ENCODE measurements at regions not wholly inside any gene's neighbourhood (a gene's known extent, or its start where the extent isn't known, plus 50 kb on each side); places are given as distances from the start of the nearest gene placed in this dataset.

- H3K4me3 ChIP-seq (ENCODE audit: low read length): no peak overlapping the region
- H3K27me3 ChIP-seq (replicated peaks; ENCODE audit: control insufficient read depth, insufficient read depth, low read length): no peaks in the 10 kb centered on the region
- H3K9me3 ChIP-seq (ENCODE audit: control insufficient read depth, low read length): no peaks in the 10 kb centered on the region
- H3K36me3 ChIP-seq (ENCODE audit: control insufficient read depth, insufficient read depth, low read length, severe bottlenecking): no peaks in the 10 kb centered on the region
- H3K9ac ChIP-seq (ENCODE audit: low read length): no peak overlapping the region
- peaks cover 24% of the 10 kb centered on the region for H3K4me1 ChIP-seq (ENCODE audit: control insufficient read depth, insufficient read depth, low read length)
- DNase-seq (ENCODE audit: low read depth): no peak
Measured at GRCh38 chr13:47474839-47475238, 526.2 kb downstream of the SUCLA2 start.

GRCh38 chr13:47474326-47474725 is 526.7 kb downstream of the SUCLA2 start:
- no peaks in the 10 kb centered on the region for H3K36me3 ChIP-seq (ENCODE audit: control insufficient read depth, insufficient read depth, low read length, severe bottlenecking)
- H3K9ac ChIP-seq (ENCODE audit: low read length): no peak overlapping the region
- H3K9me3 ChIP-seq (ENCODE audit: control insufficient read depth, low read length): no peaks in the 10 kb centered on the region
- H3K4me3 ChIP-seq (ENCODE audit: low read length): no peak overlapping the region
- peaks cover 27% of the 10 kb centered on the region for H3K4me1 ChIP-seq (ENCODE audit: control insufficient read depth, insufficient read depth, low read length)
- H3K27me3 ChIP-seq (replicated peaks; ENCODE audit: control insufficient read depth, insufficient read depth, low read length): no peaks in the 10 kb centered on the region
- no peak for DNase-seq (ENCODE audit: low read depth)

GRCh38 chr13:47472516-47472915 is 528.6 kb downstream of the SUCLA2 start:
- no peak overlapping the region for H3K9ac ChIP-seq (ENCODE audit: low read length)
- H3K9me3 ChIP-seq (ENCODE audit: control insufficient read depth, low read length): peaks cover 2% of the 10 kb centered on the region
- peaks cover 27% of the 10 kb centered on the region for H3K4me1 ChIP-seq (ENCODE audit: control insufficient read depth, insufficient read depth, low read length)
- H3K4me3 ChIP-seq (ENCODE audit: low read length): no peak overlapping the region
- no peak for DNase-seq (ENCODE audit: low read depth)
- H3K27me3 ChIP-seq (replicated peaks; ENCODE audit: control insufficient read depth, insufficient read depth, low read length): no peaks in the 10 kb centered on the region
- H3K36me3 ChIP-seq (ENCODE audit: control insufficient read depth, insufficient read depth, low read length, severe bottlenecking): no peaks in the 10 kb centered on the region

GRCh38 chr13:47463726-47464125 is 537.3 kb downstream of the SUCLA2 start:
- peaks cover 15% of the 10 kb centered on the region for H3K4me1 ChIP-seq (ENCODE audit: control insufficient read depth, insufficient read depth, low read length)
- H3K9ac ChIP-seq (ENCODE audit: low read length): no peak overlapping the region
- peaks cover 18% of the 10 kb centered on the region for H3K9me3 ChIP-seq (ENCODE audit: control insufficient read depth, low read length)
- no peak for DNase-seq (ENCODE audit: low read depth)
- no peaks in the 10 kb centered on the region for H3K36me3 ChIP-seq (ENCODE audit: control insufficient read depth, insufficient read depth, low read length, severe bottlenecking)
- H3K27me3 ChIP-seq (replicated peaks; ENCODE audit: control insufficient read depth, insufficient read depth, low read length): no peaks in the 10 kb centered on the region
- H3K4me3 ChIP-seq (ENCODE audit: low read length): no peak overlapping the region

- Histone ChIP-seq H3K4me1 (ENCODE audit: control insufficient read depth, insufficient read depth, low read length) (peaks cover 15% of the 10 kb centered on the region), H3K27me3 (replicated peaks; ENCODE audit: control insufficient read depth, insufficient read depth, low read length) (no peaks in the 10 kb centered on the region), H3K36me3 (ENCODE audit: control insufficient read depth, insufficient read depth, low read length, severe bottlenecking) (no peaks in the 10 kb centered on the region), H3K9me3 (ENCODE audit: control insufficient read depth, low read length) (peaks cover 17% of the 10 kb centered on the region), H3K4me3 (ENCODE audit: low read length) (no peak overlapping the region), H3K9ac (ENCODE audit: low read length) (no peak overlapping the region)
- no peak for DNase-seq (ENCODE audit: low read depth)
Measured at GRCh38 chr13:47463002-47463401, 538.1 kb downstream of the SUCLA2 start.

- Histone ChIP-seq H3K4me3 (ENCODE audit: low read length) (no peak overlapping the region), H3K9me3 (ENCODE audit: control insufficient read depth, low read length) (peaks cover 17% of the 10 kb centered on the region), H3K27me3 (replicated peaks; ENCODE audit: control insufficient read depth, insufficient read depth, low read length) (no peaks in the 10 kb centered on the region), H3K36me3 (ENCODE audit: control insufficient read depth, insufficient read depth, low read length, severe bottlenecking) (no peaks in the 10 kb centered on the region), H3K9ac (ENCODE audit: low read length) (no peak overlapping the region), H3K4me1 (ENCODE audit: control insufficient read depth, insufficient read depth, low read length) (peaks cover 23% of the 10 kb centered on the region)
- DNase-seq (ENCODE audit: low read depth): no peak
Measured at GRCh38 chr13:47461816-47462215, 539.3 kb downstream of the SUCLA2 start.

- peaks cover 43% of the 10 kb centered on the region for H3K4me1 ChIP-seq (ENCODE audit: control insufficient read depth, insufficient read depth, low read length)
- no peaks in the 10 kb centered on the region for H3K36me3 ChIP-seq (ENCODE audit: control insufficient read depth, insufficient read depth, low read length, severe bottlenecking)
- H3K9me3 ChIP-seq (ENCODE audit: control insufficient read depth, low read length): peaks cover 1% of the 10 kb centered on the region
- peak overlapping the region; percentile 27 for H3K9ac ChIP-seq (ENCODE audit: low read length)
- no peak overlapping the region for H3K4me3 ChIP-seq (ENCODE audit: low read length)
- peak; percentile 30 for DNase-seq (ENCODE audit: low read depth)
- no peaks in the 10 kb centered on the region for H3K27me3 ChIP-seq (replicated peaks; ENCODE audit: control insufficient read depth, insufficient read depth, low read length)
Measured at GRCh38 chr13:47459512-47459911, 541.6 kb downstream of the SUCLA2 start.

- Histone ChIP-seq H3K36me3 (ENCODE audit: control insufficient read depth, insufficient read depth, low read length, severe bottlenecking) (no peaks in the 10 kb centered on the region), H3K9ac (ENCODE audit: low read length) (peak overlapping the region; percentile 69), H3K27me3 (replicated peaks; ENCODE audit: control insufficient read depth, insufficient read depth, low read length) (no peaks in the 10 kb centered on the region), H3K4me3 (ENCODE audit: low read length) (peak overlapping the region; percentile 2), H3K4me1 (ENCODE audit: control insufficient read depth, insufficient read depth, low read length) (peaks cover 48% of the 10 kb centered on the region), H3K9me3 (ENCODE audit: control insufficient read depth, low read length) (no peaks in the 10 kb centered on the region)
- no peak for DNase-seq (ENCODE audit: low read depth)
Measured at GRCh38 chr13:47457626-47458025, 543.4 kb downstream of the SUCLA2 start.

GRCh38 chr13:47455626-47456025 is 545.4 kb downstream of the SUCLA2 start:
- peak overlapping the region; percentile 74 for H3K9ac ChIP-seq (ENCODE audit: low read length)
- H3K4me3 ChIP-seq (ENCODE audit: low read length): no peak overlapping the region
- no peaks in the 10 kb centered on the region for H3K36me3 ChIP-seq (ENCODE audit: control insufficient read depth, insufficient read depth, low read length, severe bottlenecking)
- no peaks in the 10 kb centered on the region for H3K27me3 ChIP-seq (replicated peaks; ENCODE audit: control insufficient read depth, insufficient read depth, low read length)
- H3K4me1 ChIP-seq (ENCODE audit: control insufficient read depth, insufficient read depth, low read length): peaks cover 48% of the 10 kb centered on the region
- H3K9me3 ChIP-seq (ENCODE audit: control insufficient read depth, low read length): no peaks in the 10 kb centered on the region
- DNase-seq (ENCODE audit: low read depth): no peak

GRCh38 chr13:47454986-47455385 is 546.1 kb downstream of the SUCLA2 start:
- no peaks in the 10 kb centered on the region for H3K36me3 ChIP-seq (ENCODE audit: control insufficient read depth, insufficient read depth, low read length, severe bottlenecking)
- DNase-seq (ENCODE audit: low read depth): peak; percentile 63
- H3K9me3 ChIP-seq (ENCODE audit: control insufficient read depth, low read length): no peaks in the 10 kb centered on the region

GRCh38 chr13:47437406-47437805 is 540.6 kb upstream of the HTR2A start:
- no peaks in the 10 kb centered on the region for H3K9me3 ChIP-seq (ENCODE audit: control insufficient read depth, low read length)
- no peak overlapping the region for H3K9ac ChIP-seq (ENCODE audit: low read length)
- H3K36me3 ChIP-seq (ENCODE audit: control insufficient read depth, insufficient read depth, low read length, severe bottlenecking): no peaks in the 10 kb centered on the region
- no peak overlapping the region for H3K4me3 ChIP-seq (ENCODE audit: low read length)
- DNase-seq (ENCODE audit: low read depth): peak; percentile 46
- no peaks in the 10 kb centered on the region for H3K27me3 ChIP-seq (replicated peaks; ENCODE audit: control insufficient read depth, insufficient read depth, low read length)
- no peaks in the 10 kb centered on the region for H3K4me1 ChIP-seq (ENCODE audit: control insufficient read depth, insufficient read depth, low read length)

More at GRCh38 chr13:47454986-47455385, 546.1 kb downstream of the SUCLA2 start:
- Histone ChIP-seq H3K9ac (ENCODE audit: low read length) (peak overlapping the region; percentile 74), H3K4me1 (ENCODE audit: control insufficient read depth, insufficient read depth, low read length) (peaks cover 48% of the 10 kb centered on the region), H3K27me3 (replicated peaks; ENCODE audit: control insufficient read depth, insufficient read depth, low read length) (no peaks in the 10 kb centered on the region), H3K4me3 (ENCODE audit: low read length) (no peak overlapping the region)

- DNase-seq (ENCODE audit: low read depth): no peak
- Histone ChIP-seq H3K9me3 (ENCODE audit: control insufficient read depth, low read length) (no peaks in the 10 kb centered on the region), H3K27me3 (replicated peaks; ENCODE audit: control insufficient read depth, insufficient read depth, low read length) (no peaks in the 10 kb centered on the region), H3K9ac (ENCODE audit: low read length) (no peak overlapping the region), H3K36me3 (ENCODE audit: control insufficient read depth, insufficient read depth, low read length, severe bottlenecking) (no peaks in the 10 kb centered on the region), H3K4me3 (ENCODE audit: low read length) (no peak overlapping the region), H3K4me1 (ENCODE audit: control insufficient read depth, insufficient read depth, low read length) (peaks cover 10% of the 10 kb centered on the region)
Measured at GRCh38 chr13:47433461-47434005, 536.7 kb upstream of the HTR2A start.
